ENCODE measurements at regions not wholly inside any gene's neighbourhood (a gene's known extent, or its start where the extent isn't known, plus 50 kb on each side); places are given as distances from the start of the nearest gene placed in this dataset.

- no peak for DNase-seq (ENCODE audit: low read depth)
Observed at GRCh38 chr4:53644607-53645006, 53.3 kb upstream of the LNX1 start.

Data from fibroblast of gingiva (primary cell).